ENCODE measurements at regions not wholly inside any gene's neighbourhood (a gene's known extent, or its start where the extent isn't known, plus 50 kb on each side); places are given as distances from the start of the nearest gene placed in this dataset.
A peak's percentile ranks its signal among the peaks of the same experiment; 100 is the strongest.
"Not testable (repeated sequence)": the region's sequence is repeated elsewhere in the genome, so short reads cannot be mapped to it uniquely, and the experiment has no call there.

GRCh38 chr9:90059436-90059835 is 454.6 kb downstream of the GADD45G start:
- no peak for DNase-seq (ENCODE audit: low spot score)

- DNase-seq (ENCODE audit: low spot score): no peak
Observed at GRCh38 chr9:90060256-90060655, 455.4 kb downstream of the GADD45G start.

GRCh38 chr9:90061187-90061586 is 456.4 kb downstream of the GADD45G start:
- no peak for DNase-seq (ENCODE audit: low spot score)

GRCh38 chr9:90062982-90063381 is 458.2 kb downstream of the GADD45G start:
- DNase-seq (ENCODE audit: low spot score): no peak

- no peak for DNase-seq (ENCODE audit: low spot score)
Observed at GRCh38 chr9:90064248-90064647, 459.4 kb downstream of the GADD45G start.

- no peak for DNase-seq (ENCODE audit: low spot score)
Observed at GRCh38 chr9:90064971-90065370, 460.2 kb downstream of the GADD45G start.

GRCh38 chr9:90065851-90066250 is 461.0 kb downstream of the GADD45G start:
- no peak for DNase-seq (ENCODE audit: low spot score)

- no peak for DNase-seq (ENCODE audit: low spot score)
Observed at GRCh38 chr9:90069085-90069484, 464.3 kb downstream of the GADD45G start.

GRCh38 chr9:90070056-90070455 is 465.2 kb downstream of the GADD45G start:
- no peak for DNase-seq (ENCODE audit: low spot score)

- DNase-seq (ENCODE audit: low spot score): no peak
Observed at GRCh38 chr9:90070469-90070868, 465.7 kb downstream of the GADD45G start.

- peak; percentile 42 for DNase-seq (ENCODE audit: low spot score)
Observed at GRCh38 chr9:90070931-90071660, 466.3 kb downstream of the GADD45G start.

GRCh38 chr9:90073186-90073945 is 468.6 kb downstream of the GADD45G start:
- no peak for DNase-seq (ENCODE audit: low spot score)

GRCh38 chr9:90074316-90074962 is 469.6 kb downstream of the GADD45G start:
- DNase-seq (ENCODE audit: low spot score): no peak

- DNase-seq (ENCODE audit: low spot score): not testable (repeated sequence)
Observed at GRCh38 chr9:90077598-90077997, 472.8 kb downstream of the GADD45G start.

- DNase-seq (ENCODE audit: low spot score): no peak
Observed at GRCh38 chr9:90078988-90079421, 474.2 kb downstream of the GADD45G start.

- no peak for DNase-seq (ENCODE audit: low spot score)
Observed at GRCh38 chr9:90085633-90086032, 480.8 kb downstream of the GADD45G start.

GRCh38 chr9:90086101-90086511 is 481.3 kb downstream of the GADD45G start:
- peak; percentile 39 for DNase-seq (ENCODE audit: low spot score)

- no peak for DNase-seq (ENCODE audit: low spot score)
Observed at GRCh38 chr9:90088434-90088833, 483.6 kb downstream of the GADD45G start.

GRCh38 chr9:90088856-90089255 is 484.0 kb downstream of the GADD45G start:
- DNase-seq (ENCODE audit: low spot score): no peak

GRCh38 chr9:90090997-90091396 is 486.2 kb downstream of the GADD45G start:
- no peak for DNase-seq (ENCODE audit: low spot score)

GRCh38 chr9:90092508-90092907 is 487.7 kb downstream of the GADD45G start:
- no peak for DNase-seq (ENCODE audit: low spot score)

- DNase-seq (ENCODE audit: low spot score): no peak
Observed at GRCh38 chr9:90095682-90096081, 490.9 kb downstream of the GADD45G start.

- no peak for DNase-seq (ENCODE audit: low spot score)
Observed at GRCh38 chr9:90097237-90097636, 492.4 kb downstream of the GADD45G start.
